ENCODE measurements at regions not wholly inside any gene's neighbourhood (a gene's known extent, or its start where the extent isn't known, plus 50 kb on each side); places are given as distances from the start of the nearest gene placed in this dataset.
A peak's percentile ranks its signal among the peaks of the same experiment; 100 is the strongest.
"Not testable (repeated sequence)": the region's sequence is repeated elsewhere in the genome, so short reads cannot be mapped to it uniquely, and the experiment has no call there.

GRCh38 chr5:174793684-174794328, 69.4 kb downstream of the MSX2 start:
- DNase-seq (ENCODE audit: low spot score), result peak; percentile 83

DNA sequence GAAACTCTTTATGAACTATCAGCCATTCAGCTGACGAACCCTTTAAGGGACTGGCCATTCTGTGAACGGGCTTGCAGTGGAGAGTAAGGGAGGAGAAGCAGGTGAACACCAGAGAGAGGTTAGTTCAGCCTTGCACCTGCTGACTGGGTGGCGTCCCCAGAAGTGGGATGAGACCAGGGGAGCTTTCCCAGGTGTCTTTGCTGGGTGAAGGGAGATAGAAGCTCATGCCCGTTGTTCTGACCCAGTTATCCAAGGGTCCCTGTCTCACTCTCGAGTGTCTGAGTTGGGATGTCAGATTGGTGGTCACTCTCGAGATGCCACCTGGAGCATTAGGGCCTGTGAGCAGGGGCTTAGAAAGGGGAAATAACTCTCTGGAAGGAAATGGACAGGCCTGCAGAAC, 68.7 kb downstream of the MSX2 start:
- DNase-seq (ENCODE audit: low spot score), result no peak

DNA sequence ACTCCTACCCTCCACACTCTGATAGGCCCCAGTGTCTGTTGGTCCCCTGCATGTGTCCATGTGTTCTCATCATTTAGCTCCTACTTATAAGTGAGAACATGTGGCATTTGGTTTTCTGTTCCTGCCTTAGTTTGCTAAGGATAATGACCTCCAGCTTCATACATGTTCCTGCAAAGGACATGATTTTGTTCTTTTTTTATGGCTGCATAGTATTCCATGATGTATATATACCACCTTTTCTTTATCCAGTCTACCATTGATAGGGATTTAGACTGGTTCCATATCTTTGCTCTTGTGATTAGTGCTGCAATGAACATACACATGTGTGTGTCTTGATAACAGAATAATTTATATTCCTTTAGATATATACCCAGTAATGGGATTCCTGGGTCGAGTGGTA, 67.9 kb downstream of the MSX2 start:
- not testable (repeated sequence) for DNase-seq (ENCODE audit: low spot score)

- DNase-seq (ENCODE audit: low spot score), result no peak
These were observed 66.5 kb downstream of the MSX2 start for GRCh38 chr5:174790906-174791305.

DNA sequence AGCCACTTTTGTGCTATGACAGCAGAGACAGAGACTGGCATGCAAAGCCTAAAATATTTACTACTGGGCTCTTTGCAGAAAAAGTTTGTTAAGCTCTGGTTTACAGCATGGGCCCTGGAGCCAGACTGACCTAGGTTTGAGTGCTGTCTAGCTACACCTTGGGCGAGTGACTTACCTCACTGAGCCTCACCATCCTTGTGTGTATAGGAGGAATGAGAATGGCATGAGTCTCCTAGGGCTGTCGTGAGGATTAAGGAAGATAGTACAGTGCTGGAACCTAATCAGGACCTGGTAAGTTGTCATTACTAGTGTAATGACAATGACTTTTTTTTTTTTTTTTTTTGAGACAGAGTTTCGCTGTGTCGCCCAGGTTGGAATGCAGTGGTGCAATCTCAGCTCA, 65.2 kb downstream of the MSX2 start:
- no peak for DNase-seq (ENCODE audit: low spot score)

DNA sequence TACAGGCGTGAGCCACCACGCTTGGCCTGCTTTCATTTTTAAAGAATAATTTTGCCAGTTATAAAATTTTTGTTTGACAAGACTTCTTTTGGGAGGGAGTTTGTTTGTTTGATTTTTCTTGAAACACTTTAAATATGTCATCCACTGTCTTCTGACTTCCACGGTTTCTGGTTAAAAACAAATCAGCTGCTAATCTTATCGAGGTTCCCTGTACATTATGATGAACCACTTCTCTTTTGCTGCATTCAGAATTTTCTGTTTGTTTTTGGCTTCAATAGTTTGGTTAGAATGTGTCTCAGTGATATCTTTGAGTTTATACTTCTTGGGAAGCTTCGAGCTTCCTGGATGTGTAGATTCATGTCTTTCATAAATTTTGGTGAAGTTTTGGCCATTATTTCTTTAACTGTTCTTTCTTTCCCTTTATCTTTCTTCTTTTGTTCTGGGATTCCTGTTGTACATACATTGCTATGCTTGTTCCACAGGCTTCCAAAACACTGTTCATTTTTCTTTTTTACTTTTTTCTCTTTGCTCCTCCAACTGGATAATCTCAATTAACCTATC, 60.8 kb downstream of the MSX2 start:
- DNase-seq (ENCODE audit: low spot score), result no peak

Measured in left forelimb (tissue), 1 donor.